HG03135 (cell line): ENCODE measurements at regions not wholly inside any gene's neighbourhood (a gene's known extent, or its start where the extent isn't known, plus 50 kb on each side); places are given as distances from the start of the nearest gene placed in this dataset.
"Not testable (repeated sequence)": the region's sequence is repeated elsewhere in the genome, so short reads cannot be mapped to it uniquely, and the experiment has no call there.

ENCODE experiments used
- ATAC-seq: cut with Tn5 transposase; IDR thresholded peaks from one replicate; pipeline ENCODE4 v1.9.1; 2021; ENCODE audit warnings: mild to moderate bottlenecking, moderate library complexity; ENCODE audit not compliant: unreplicated experiment

DNA sequence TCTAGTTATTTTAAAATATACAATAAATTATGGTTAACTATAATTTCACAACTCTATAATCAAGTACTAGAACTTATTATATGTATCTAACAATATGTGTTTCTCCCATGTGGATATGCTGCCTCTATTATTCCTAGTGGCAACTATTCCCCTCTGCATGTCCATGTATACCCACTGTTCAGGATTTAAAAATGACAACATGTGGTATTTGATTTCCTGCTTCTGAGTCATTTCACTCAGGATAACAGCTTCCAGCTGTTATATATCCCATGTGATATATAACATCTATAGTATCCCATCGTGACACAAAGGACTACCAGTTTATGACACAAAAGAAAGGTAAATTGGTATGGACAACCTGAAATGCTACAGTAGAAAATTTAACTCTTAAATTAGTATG lies 167.4 kb upstream of the TACR3 start:
- no peak for ATAC-seq

DNA sequence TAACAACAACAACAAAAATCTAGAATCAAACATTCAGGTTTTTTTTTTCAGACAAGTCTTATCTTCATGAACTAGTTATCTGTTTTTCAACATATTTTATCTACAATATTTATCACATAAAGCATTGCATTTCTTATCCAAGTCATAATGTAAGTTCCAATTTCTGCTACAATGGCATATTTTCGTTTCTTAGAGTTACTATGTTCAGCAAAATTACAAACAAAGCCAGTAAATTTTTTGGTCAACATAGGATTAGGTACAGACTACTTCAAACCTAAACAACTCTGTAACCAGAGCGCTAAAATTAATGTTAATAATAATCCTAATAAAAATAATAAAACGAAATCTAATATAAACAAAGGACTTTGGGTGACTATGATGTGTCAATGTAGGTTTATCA lies 165.4 kb upstream of the TACR3 start:
- no peak for ATAC-seq

DNA sequence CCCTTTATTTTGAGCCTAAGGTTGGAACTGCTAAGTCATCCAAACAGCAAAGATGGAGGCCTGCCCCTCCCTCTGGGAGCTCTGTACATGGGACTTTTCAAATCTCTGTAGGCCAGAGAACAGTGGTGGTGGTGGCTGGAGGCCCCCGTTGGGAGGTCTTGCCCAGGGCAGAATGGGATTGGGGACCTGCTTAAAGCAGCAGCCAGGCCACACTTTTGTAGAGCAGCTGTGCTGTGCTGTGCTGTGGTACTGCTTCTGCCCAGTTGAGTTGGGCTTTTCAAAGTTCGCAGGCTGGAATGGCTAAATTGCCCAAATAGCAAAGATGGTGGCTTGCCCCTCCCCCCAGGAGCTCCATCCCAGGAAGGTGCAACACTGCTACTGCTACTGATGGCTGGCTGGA lies 147.5 kb upstream of the TACR3 start:
- no peak for ATAC-seq

DNA sequence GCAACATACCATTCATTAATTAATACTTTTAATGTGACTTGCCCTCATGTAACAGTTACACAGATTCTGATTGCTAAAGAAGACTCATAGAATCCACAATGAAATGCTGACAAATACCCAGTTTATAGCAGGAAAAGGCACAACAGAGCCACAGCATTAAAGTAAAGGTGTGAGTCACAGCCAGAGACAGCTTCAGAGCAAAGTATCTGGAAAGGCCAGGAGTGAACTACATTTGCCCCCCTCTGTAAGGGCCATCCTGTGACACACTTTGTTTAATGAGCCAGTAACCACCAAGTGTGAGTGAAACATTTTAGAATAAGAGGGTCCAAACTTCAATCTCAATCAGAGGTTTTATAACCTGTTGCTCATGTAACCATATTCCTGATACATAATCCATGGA lies 133.8 kb upstream of the TACR3 start:
- no peak for ATAC-seq

DNA sequence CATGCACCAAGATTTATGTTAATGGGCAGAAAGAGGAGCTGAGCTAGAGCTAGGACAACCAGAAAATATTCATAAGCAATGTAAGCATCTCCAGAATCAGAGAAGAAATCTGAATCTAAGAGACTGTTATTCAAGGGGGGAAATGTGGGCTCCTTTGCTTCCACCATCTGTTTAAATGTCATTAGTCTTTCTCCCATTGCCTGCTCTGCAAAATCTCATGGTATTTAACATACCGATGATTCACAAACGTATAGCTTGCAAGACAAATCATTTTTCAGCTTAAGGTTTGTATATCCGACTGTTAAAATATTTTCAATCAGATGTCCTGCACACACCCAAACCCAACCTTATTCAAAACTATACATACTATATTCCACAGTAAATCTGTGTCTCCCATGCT lies 133.4 kb upstream of the TACR3 start:
- ATAC-seq: no peak

DNA sequence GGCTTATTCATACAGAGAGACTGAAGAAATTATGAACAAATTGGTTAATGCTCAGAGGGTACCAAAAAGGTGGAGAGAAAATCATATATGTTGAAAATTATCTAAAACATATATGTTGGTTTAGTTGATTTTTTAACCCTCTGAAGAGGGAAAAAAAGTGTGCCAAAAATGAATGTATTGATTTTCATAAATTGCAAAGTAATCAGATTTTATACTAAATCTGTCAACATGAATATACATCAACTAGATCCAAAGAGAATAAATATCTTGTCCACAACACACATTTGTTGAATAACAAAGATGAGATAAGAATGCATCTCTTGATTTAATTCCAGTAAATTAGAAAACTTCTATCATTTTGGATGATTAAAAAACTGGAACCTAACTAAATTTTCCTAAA lies 125.3 kb upstream of the TACR3 start:
- no peak for ATAC-seq

DNA sequence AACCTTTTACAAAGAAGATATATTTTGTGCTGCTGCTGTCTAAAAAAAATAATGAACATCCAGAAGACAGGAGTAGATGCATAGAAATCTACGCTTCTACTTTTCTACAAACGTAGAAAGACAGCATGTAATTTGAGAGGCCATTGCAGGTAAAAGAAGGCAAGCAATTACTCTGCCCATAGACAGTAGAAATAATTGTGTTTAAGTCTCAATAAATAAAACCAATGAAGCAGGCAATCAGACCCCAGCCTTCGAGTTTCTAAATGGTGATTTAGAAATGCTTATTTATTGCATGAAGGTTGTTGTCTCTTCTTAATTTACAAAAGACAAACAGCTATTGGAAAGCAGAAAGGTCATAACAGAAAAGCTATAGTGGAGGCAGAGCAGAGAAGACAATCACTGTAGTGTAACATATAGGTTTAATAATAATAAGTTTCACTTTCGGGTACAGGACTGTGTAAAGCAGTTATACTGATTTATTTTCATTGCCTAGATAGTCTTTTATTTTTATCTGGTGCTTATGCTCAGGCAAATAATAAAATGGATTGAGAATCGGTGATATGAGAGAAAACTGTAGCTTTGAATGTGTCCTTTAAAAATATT lies 123.0 kb upstream of the TACR3 start:
- no peak for ATAC-seq

DNA sequence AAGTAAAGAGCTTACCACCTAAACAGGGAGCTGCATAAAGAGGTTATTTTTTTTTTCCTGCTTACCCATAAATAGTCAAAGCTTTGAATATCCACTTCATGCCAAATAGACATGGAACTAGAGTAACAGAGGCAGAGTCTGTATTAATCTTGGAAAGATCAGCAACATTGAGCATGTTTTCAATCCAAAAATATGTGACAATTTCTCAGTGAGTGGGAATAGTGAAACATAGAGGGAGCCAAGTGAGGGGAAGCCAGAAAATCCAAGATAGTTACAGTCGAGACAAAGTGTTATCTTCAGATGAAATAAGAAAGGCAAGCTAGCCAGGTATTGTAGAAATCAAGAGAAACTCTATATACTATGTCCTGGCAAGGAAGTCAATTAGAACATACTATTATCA lies 122.3 kb upstream of the TACR3 start:
- ATAC-seq: no peak

DNA sequence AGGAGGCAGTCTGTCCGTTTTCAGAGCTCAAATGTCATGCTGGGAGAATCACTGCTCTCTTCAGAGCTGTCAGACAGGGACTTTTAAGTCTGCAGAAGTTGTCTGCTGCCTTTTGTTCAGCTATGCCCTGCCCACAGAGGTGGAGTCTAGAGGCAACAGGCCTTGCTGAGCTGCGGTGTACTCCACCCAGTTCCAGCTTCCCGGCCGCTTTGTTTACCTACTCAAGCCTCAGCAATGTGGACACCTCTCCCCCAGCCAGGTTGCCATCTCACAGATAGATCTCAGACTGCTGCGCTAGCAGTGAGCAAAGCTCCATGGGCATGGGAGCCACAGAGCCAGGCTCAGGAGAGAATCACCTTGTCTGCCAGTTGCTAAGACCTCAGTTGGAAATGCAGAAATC lies 90.5 kb upstream of the TACR3 start:
- not testable (repeated sequence) for ATAC-seq

DNA sequence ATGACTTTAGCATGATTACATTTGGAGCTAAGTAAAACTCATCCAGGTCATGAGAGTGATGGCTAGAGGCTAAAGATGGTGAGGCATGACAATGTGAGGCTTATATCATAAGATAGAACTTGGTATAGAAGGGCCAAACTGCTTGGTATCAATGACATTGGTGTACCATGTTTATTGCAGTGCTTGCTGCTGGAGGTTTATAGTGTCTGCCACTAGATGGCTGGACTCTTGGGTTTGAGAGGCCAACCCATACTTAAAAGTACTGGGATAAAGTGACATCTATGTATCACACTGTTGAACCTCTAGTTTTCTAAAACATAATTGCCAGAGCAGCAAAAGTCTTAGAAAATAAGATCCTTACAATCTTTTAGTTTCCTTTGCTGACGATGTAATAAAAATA lies 83.0 kb upstream of the TACR3 start:
- no peak for ATAC-seq

DNA sequence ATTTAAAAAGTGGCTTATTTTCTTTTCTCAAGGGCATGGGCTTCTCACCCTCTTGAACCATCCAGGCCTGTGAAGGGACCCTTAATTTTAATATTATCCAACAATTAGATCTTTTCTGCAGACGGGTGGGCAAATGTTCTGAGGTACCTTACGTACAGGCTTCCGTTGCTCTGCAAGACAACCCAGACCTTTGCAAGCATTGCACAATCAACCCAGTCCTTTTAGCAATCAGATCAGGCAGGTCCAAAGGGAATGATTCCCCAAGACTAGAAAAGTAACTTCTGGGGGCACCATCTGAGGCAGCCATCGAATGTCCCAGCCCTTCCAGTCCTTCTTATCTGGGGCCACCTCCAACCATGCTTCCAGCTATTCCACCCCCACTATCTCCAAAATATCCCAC lies 67.3 kb upstream of the TACR3 start:
- ATAC-seq: no peak

DNA sequence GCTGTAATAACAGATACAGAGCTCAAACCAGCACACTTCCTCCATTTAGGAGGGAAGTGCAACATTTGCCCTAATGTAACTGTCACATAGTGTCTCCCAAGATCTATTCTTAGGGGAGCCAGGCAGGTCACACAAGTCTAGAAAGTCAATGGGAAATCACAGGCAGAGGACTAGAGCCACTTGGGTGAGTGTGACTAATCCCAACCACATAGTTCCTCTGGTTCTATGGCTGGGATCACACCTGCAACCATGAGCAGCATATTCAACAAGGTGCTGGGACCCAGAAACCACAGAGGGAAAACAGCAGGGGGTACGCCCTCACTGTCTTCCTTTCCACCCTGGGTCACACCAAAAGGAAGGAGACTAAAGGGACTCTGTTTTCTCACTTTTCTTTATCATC lies 66.8 kb upstream of the TACR3 start:
- ATAC-seq: no peak

DNA sequence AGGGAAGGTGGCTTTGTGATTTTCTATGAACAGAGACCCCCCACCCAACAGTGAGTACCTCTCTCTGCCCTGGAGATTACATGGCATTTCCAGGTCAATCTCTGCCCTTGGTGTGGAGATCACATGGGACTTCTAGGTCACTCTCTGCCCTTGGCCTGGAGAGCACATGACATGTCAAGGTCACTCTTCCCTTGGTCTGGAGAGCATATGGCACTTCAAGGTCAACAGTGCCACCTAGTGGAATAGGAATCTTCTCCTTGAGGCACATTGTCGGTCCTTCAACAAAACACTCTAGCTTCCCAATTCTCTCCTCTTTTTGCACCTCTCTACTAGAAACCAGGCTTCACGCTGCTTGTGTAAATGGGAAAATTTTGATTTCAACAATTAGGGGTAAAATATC lies 66.2 kb upstream of the TACR3 start:
- ATAC-seq: peak; percentile 80

DNA sequence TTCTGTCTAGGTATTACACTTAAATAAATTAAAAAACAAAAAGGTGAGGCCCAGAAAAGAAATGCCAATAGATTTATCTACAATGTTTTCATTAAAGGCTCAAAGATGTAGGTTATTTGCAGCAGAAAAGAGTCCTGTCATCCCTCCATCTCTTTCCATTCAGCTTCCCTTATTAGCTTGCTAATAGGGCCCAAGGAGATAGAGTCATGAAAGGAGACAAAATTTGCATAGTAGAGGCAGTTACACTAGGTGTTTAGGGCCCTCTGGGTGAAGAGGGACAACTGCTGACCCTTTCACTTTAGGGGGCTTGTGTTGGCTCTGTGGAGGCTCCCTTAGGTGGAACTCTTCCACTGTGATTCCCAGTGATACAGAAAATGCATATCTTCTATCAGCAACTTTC lies 58.4 kb upstream of the TACR3 start:
- no peak for ATAC-seq

DNA sequence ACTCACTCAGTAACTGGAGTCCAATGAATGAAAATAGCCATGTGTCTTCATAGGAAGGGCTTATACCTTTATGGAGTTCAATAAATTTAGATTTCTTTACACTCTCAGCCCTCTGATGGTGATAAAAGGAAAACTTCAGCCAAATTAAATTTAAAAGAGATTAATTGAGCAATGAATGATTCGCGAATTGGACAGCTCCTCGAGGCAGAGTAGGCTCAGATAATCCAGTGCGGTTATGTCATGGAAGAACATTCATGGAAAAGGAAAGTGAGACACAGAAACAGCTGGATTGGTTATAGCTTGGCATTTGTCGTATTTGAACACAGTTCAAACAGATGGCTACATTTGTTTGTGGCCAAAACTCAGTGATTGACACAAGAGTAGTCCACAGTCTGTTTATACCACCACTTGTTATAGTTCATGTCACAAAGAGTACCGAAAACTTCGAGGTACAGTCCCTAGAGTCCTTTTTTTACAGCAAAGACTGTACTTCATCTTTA lies 54.6 kb upstream of the TACR3 start:
- ATAC-seq: no peak

DNA sequence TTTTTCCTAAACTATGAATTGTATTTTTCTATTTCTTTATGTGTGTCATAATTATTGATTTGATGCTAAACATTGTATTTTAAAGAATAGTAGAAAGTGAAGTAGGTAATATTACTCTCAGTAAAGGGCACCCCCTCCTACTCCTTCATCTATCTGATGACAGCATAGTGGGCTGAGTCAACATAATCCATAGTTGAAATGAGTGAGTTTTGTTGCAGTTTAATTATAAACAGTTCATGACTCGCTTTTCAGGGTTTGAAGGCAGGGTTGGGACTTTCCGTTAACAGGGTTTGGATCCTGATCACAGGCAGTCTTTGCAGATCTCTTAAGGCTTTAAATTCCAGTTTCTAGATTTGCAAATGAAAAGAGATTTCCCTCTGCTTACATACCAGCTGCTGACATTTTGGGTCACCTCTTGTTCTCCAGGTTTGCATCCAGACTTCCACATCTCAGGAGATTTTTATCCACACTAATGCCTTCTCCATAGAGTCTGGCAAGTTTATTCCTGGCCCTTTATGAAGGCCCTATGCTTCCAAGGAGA lies 54.0 kb upstream of the TACR3 start:
- ATAC-seq: no peak
